ENCODE measurements at regions not wholly inside any gene's neighbourhood (a gene's known extent, or its start where the extent isn't known, plus 50 kb on each side); places are given as distances from the start of the nearest gene placed in this dataset.

DNA sequence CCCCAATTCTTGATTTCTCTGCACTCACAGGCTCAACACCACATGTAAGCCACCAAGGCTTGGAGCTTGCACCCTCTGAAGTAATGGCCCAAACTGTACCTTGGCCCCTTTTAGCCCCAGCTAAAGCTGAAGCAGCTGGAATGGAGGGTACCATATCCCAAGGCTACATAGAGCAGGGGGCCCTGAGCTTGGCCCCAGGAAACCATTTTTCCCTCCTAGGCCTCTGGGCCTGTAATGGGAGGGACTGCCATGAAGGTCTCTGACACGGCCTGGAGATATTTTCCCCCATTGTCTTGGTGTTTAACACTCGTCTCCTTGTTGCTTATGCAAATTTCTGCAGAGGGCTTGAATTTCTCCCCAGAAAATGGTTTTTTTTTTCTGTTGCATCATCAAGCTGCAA lies 69.7 kb downstream of the SKA1 start:
- TF ChIP-seq CTCF (IDR thresholded peaks at IDR 0.05; ENCODE audit: borderline replicate concordance, control extremely low read depth, extremely low read depth, insufficient read depth, missing control alignments): no peak
- no peak for DNase-seq (ENCODE audit: low spot score)
- in situ Hi-C loops (cut with MboI; ENCODE audit: low sequenced_read_pairs, unreplicated experiment): no loop called here

DNA sequence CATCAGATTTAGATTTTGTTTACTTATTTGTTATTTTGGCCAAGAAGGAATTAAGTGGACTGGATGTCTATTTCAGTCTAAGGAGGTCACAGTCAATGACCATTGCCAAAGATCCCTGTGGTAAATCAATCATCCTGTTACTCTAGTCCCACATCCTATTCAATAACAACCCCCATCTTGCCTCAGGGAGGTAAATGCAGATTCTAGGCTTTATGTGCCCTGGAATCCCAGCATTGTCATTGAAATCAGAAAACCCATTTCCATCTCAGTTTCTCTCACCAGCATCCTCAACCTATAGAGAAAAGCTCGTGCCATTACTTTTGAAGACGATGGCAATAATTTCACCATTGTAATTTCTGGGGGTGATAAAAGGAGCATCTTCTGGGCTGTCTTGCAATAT lies 71.8 kb downstream of the SKA1 start:
- in situ Hi-C loops (cut with MboI; ENCODE audit: low sequenced_read_pairs, unreplicated experiment): no loop called here
- DNase-seq (ENCODE audit: low spot score): no peak
- no peak for TF ChIP-seq CTCF (IDR thresholded peaks at IDR 0.05; ENCODE audit: borderline replicate concordance, control extremely low read depth, extremely low read depth, insufficient read depth, missing control alignments)

DNA sequence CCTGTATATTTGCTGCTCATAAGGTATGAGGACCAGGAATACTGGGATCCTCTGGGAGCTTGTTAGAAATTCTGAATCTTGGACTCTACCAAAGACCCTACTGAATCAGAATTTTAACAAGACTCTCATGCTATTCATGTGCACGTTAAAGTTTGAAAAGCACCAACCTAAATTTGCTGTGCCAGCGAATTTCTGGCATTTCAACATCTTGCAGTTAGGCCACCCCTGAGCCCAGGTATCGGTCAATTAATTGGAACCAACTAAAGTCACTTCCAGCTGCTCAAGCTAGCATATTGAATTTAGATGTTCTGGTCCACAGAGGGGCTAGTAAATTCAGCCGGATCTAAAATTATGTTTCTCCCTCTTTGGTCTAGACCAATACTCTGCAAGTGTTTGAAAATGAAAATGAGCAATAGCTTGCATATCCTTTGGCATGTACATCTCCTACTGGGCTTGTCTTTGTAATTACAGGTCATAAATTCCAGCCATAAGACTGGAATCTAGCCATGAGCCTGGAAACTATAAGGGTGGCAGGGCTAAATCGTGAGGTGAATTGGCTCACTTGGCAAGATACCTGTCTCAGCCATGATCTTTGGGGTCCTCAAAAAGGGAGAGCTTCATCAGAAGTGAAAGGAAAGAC lies 72.4 kb downstream of the SKA1 start:
- TF ChIP-seq CTCF (IDR thresholded peaks at IDR 0.05; ENCODE audit: borderline replicate concordance, control extremely low read depth, extremely low read depth, insufficient read depth, missing control alignments): no peak
- in situ Hi-C loops (cut with MboI; ENCODE audit: low sequenced_read_pairs, unreplicated experiment): no loop called here
- no peak for DNase-seq (ENCODE audit: low spot score)

GRCh38 chr18:50447952-50448351 lies 73.1 kb downstream of the SKA1 start:
- in situ Hi-C loops (cut with MboI; ENCODE audit: low sequenced_read_pairs, unreplicated experiment): no loop called here
- DNase-seq (ENCODE audit: low spot score): no peak
- TF ChIP-seq CTCF (IDR thresholded peaks at IDR 0.05; ENCODE audit: borderline replicate concordance, control extremely low read depth, extremely low read depth, insufficient read depth, missing control alignments): no peak

GRCh38 chr18:50451100-50451842 lies 76.4 kb downstream of the SKA1 start:
- no peak for TF ChIP-seq CTCF (IDR thresholded peaks at IDR 0.05; ENCODE audit: borderline replicate concordance, control extremely low read depth, extremely low read depth, insufficient read depth, missing control alignments)
- DNase-seq (ENCODE audit: low spot score): no peak
- in situ Hi-C loops (cut with MboI; ENCODE audit: low sequenced_read_pairs, unreplicated experiment): no loop called here

DNA sequence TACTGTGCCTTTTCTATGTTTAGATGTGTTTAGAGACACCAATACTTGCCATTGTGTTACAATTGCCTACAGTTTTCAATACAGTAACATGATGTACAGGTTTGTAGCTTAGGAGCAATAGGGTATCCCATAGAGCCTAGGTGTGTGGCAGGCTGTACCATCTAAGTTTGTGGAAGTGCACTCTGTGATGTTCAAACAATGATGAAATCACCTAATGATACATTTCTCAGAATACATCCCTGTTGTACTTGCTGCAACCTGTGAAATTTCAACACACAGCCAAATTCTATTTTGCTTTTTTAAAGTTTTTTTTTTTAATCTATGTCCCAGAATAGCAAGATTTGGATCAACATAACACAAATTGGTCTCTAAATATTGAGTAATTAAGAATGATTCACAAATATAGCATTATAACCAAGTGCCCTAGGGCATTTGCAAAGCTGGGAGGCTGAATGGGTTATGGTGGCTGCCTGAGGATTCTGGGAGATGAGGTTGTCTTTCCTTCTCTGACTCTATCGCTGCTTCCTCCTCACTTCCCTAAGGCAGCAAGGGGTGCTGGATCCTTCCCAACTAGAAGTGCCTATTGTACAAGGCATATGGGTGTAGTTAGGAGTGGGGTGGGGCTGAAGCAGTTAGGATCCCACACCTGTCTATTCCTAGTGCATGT lies 78.3 kb downstream of the SKA1 start:
- no peak for DNase-seq (ENCODE audit: low spot score)
- no peak for TF ChIP-seq CTCF (IDR thresholded peaks at IDR 0.05; ENCODE audit: borderline replicate concordance, control extremely low read depth, extremely low read depth, insufficient read depth, missing control alignments)
- in situ Hi-C loops (cut with MboI; ENCODE audit: low sequenced_read_pairs, unreplicated experiment): no loop called here

Measured in GM13976 (cell line).